SU-DHL-6 (cell line): ENCODE measurements at regions not wholly inside any gene's neighbourhood (a gene's known extent, or its start where the extent isn't known, plus 50 kb on each side); places are given as distances from the start of the nearest gene placed in this dataset.

Source experiments
- H2AFZ ChIP-seq: fragments of 200-600 bp; sonication (generic); 2 replicates; pipeline ENCODE4 v1.6.1; 2014; ENCODE audit warnings: low read depth, mild to moderate bottlenecking, moderate library complexity, mixed read lengths, antibody characterized with exemption, low read length; ENCODE audit not compliant: severe bottlenecking
- H3F3A ChIP-seq: fragments of 200-600 bp; shearing (Covaris generic); 2 replicates; pipeline ENCODE4 v1.6.0; 2016; ENCODE audit warnings: antibody characterized with exemption, mild to moderate bottlenecking; ENCODE audit not compliant: insufficient read depth
- H3K27ac ChIP-seq: fragments of 200-600 bp; sonication (generic); 2 replicates; pipeline ENCODE4 v1.5.1; 2016; ENCODE audit warnings: low read depth, mild to moderate bottlenecking, low read length, moderate library complexity, mixed read lengths
- H3K27me3 ChIP-seq: fragments of 200-600 bp; sonication (generic), shearing (Covaris generic); 2 replicates; pipeline ENCODE4 v1.6.0; 2014; ENCODE audit warnings: mild to moderate bottlenecking, low read length
- H3K36me3 ChIP-seq: fragments of 200-600 bp; sonication (generic); 2 replicates; pipeline ENCODE4 v1.6.1; 2014; ENCODE audit warnings: mild to moderate bottlenecking, low read length, mixed read lengths
- H3K4me2 ChIP-seq: fragments of 300-600, 200-600 bp; shearing (Covaris generic), sonication (generic); 2 replicates; pipeline ENCODE4 v1.6.0; 2014; ENCODE audit warnings: low read length, low read depth, mild to moderate bottlenecking; ENCODE audit not compliant: poor library complexity, severe bottlenecking
- H3K4me3 ChIP-seq: fragments of 200-600 bp; sonication (generic); 2 replicates; pipeline ENCODE4 v1.5.1; 2014; ENCODE audit warnings: antibody characterized with exemption, low read length, mild to moderate bottlenecking, mixed read lengths; ENCODE audit not compliant: insufficient read depth, poor library complexity, severe bottlenecking
- H3K79me2 ChIP-seq: fragments of 200-600 bp; sonication (generic); 2 replicates; pipeline ENCODE4 v1.6.1; 2014; ENCODE audit warnings: mild to moderate bottlenecking, low read length, moderate library complexity; ENCODE audit not compliant: insufficient read depth
- H3K9ac ChIP-seq: fragments of 200-600 bp; sonication (generic); 2 replicates; pipeline ENCODE4 v1.7.0; 2014; ENCODE audit warnings: mild to moderate bottlenecking, low read length
- H3K9me2 ChIP-seq: fragments of 200-600 bp; sonication (generic); replicated peaks from 2 replicates; pipeline ENCODE4 v1.6.1; 2014; ENCODE audit warnings: low read length; ENCODE audit not compliant: insufficient read depth
- H3K9me3 ChIP-seq: fragments of 200-600 bp; sonication (generic); 2 replicates; pipeline ENCODE4 v1.6.1; 2014; ENCODE audit warnings: low read length, mixed read lengths; ENCODE audit not compliant: insufficient read depth
- H4K20me1 ChIP-seq: fragments of 200-600 bp; sonication (generic); 2 replicates; pipeline ENCODE4 v1.6.1; 2014; ENCODE audit warnings: low read depth, mild to moderate bottlenecking, antibody characterized with exemption, low read length, moderate library complexity, mixed read lengths
- EZH2phosphoT487 ChIP-seq: fragments of 200-600 bp; sonication (generic), shearing (Covaris generic); conservative IDR thresholded peaks from 2 replicates; pipeline ENCODE4 v1.6.1; 2018; ENCODE audit warnings: mild to moderate bottlenecking, antibody characterized with exemption, low read length, moderate library complexity, mixed read lengths
- TF ChIP-seq, protein P1 (sequence below): fragments of 200-600 bp; sonication (generic); IDR thresholded peaks from one replicate; pipeline ENCODE4 v1.5.1; 2017; ENCODE audit warnings: antibody characterized with exemption, mild to moderate bottlenecking, low read length, moderate library complexity; ENCODE audit not compliant: insufficient read depth, poor library complexity, severe bottlenecking

DNA sequence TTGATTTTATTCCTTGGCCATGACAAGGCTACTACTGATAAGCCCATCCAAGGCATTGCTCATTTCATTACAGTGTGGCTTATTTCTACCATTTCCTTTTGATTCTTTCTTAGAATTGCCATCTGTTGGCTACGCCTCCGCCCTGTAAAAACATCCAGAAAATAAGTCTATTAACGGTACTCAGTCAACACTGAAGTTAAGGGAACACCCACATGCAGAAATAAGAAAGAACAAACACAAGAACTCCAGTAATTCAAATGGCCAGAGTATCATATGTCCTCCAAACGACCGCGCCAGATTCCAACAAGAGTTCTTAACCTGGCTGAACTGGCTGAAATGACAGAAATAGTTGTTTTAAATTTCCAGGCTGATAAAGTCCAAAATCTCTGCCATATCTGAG is 90.3 kb downstream of the CXXC4 start:
- TF ChIP-seq EZH2phosphoT487: no peak
- no peak overlapping the region for H2AFZ ChIP-seq
- H3K36me3 ChIP-seq: no peaks in the 10 kb centered on the region

GRCh38 chr4:104395168-104395614 is 99.5 kb downstream of the CXXC4 start:
- no peak overlapping the region for H3K9ac ChIP-seq
- H3F3A ChIP-seq: no peaks in the 10 kb centered on the region
- no peak overlapping the region for H3K4me2 ChIP-seq
- H3K9me2 ChIP-seq: no peaks in the 10 kb centered on the region
- H3K36me3 ChIP-seq: no peaks in the 10 kb centered on the region
- no peak overlapping the region for H3K4me3 ChIP-seq
- H4K20me1 ChIP-seq: no peaks in the 10 kb centered on the region
- H3K9me3 ChIP-seq: no peaks in the 10 kb centered on the region
- H3K27me3 ChIP-seq: no peaks in the 10 kb centered on the region
- TF ChIP-seq EZH2phosphoT487: no peak
- TF ChIP-seq, protein P1, sequence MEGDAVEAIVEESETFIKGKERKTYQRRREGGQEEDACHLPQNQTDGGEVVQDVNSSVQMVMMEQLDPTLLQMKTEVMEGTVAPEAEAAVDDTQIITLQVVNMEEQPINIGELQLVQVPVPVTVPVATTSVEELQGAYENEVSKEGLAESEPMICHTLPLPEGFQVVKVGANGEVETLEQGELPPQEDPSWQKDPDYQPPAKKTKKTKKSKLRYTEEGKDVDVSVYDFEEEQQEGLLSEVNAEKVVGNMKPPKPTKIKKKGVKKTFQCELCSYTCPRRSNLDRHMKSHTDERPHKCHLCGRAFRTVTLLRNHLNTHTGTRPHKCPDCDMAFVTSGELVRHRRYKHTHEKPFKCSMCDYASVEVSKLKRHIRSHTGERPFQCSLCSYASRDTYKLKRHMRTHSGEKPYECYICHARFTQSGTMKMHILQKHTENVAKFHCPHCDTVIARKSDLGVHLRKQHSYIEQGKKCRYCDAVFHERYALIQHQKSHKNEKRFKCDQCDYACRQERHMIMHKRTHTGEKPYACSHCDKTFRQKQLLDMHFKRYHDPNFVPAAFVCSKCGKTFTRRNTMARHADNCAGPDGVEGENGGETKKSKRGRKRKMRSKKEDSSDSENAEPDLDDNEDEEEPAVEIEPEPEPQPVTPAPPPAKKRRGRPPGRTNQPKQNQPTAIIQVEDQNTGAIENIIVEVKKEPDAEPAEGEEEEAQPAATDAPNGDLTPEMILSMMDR: no peak
- no peak overlapping the region for H3K27ac ChIP-seq
- H3K79me2 ChIP-seq: no peaks in the 10 kb centered on the region
- no peak overlapping the region for H2AFZ ChIP-seq

More for the DNA sequence above, 90.3 kb downstream of the CXXC4 start:
- Histone ChIP-seq H3K9ac (no peak overlapping the region), H3F3A (no peaks in the 10 kb centered on the region), H3K27ac (no peak overlapping the region), H3K79me2 (no peaks in the 10 kb centered on the region), H3K9me2 (no peaks in the 10 kb centered on the region), H4K20me1 (no peaks in the 10 kb centered on the region), H3K4me2 (no peak overlapping the region), H3K27me3 (no peaks in the 10 kb centered on the region), H3K4me3 (no peak overlapping the region), H3K9me3 (no peaks in the 10 kb centered on the region)

GRCh38 chr4:104394406-104395167 is 100.1 kb downstream of the CXXC4 start:
- Histone ChIP-seq H3K79me2 (no peaks in the 10 kb centered on the region), H3K9me2 (no peaks in the 10 kb centered on the region), H3K4me3 (no peak overlapping the region), H3K9me3 (no peaks in the 10 kb centered on the region), H3K4me2 (no peak overlapping the region), H2AFZ (no peak overlapping the region), H4K20me1 (no peaks in the 10 kb centered on the region), H3K9ac (no peak overlapping the region), H3K36me3 (no peaks in the 10 kb centered on the region), H3K27ac (no peak overlapping the region), H3K27me3 (no peaks in the 10 kb centered on the region), H3F3A (no peaks in the 10 kb centered on the region)
- TF ChIP-seq, protein P1: no peak
- TF ChIP-seq EZH2phosphoT487: no peak

- Histone ChIP-seq H3K4me2 (no peak overlapping the region), H3K9ac (no peak overlapping the region), H2AFZ (no peak overlapping the region), H3F3A (no peaks in the 10 kb centered on the region), H3K27me3 (no peaks in the 10 kb centered on the region), H3K79me2 (no peaks in the 10 kb centered on the region), H3K9me2 (no peaks in the 10 kb centered on the region), H3K36me3 (no peaks in the 10 kb centered on the region), H4K20me1 (no peaks in the 10 kb centered on the region), H3K9me3 (no peaks in the 10 kb centered on the region), H3K4me3 (no peak overlapping the region), H3K27ac (no peak overlapping the region)
- no peak for TF ChIP-seq EZH2phosphoT487
- TF ChIP-seq, protein P1: no peak
Observed at GRCh38 chr4:104393655-104394324, 100.9 kb downstream of the CXXC4 start.
